ENCODE measurements at regions not wholly inside any gene's neighbourhood (a gene's known extent, or its start where the extent isn't known, plus 50 kb on each side); places are given as distances from the start of the nearest gene placed in this dataset.

DNA sequence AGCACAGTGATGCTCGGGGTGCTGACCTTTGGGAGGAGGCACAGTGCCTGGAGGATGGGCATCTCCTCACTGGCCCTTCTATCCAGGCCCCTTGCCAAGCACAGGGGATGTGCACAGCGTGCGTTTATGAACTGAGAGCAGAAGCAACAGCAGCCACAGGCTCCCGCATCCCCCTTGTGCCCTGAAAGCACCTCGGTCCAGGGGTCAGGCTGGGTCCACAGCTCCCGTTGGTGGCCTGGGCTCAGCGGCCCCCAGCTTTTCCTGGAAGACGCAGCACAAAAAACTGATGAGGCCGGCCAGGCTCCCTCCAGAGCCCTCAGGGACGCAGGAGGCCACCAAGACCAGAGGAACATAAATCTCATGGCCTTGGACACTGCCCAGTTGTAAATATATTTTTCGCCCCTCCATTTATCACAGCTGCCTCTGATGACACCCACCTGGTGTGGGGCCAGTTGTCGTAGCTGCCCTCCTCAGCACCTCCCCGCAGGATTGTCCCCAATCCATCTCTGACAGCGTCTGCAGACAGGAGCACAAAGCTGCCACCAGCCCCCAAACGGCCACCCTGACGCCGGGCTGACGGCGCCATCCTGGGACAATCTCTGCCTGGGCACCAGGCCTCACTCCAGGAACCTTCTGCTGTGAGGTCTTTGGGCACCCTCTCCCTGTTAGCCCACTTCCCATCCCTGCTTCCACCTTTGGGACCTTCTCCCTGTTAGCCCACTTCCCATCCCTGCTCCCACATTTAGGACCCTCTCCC is 203.1 kb downstream of the BRD1 start:
- Histone ChIP-seq H3K27ac (replicated peaks) (no peak overlapping the region), H3K27me3 (ENCODE audit: insufficient read depth, poor library complexity, severe bottlenecking) (no peaks in the 10 kb centered on the region), H3K4me3 (replicated peaks; ENCODE audit: insufficient read depth, low read length) (no peak overlapping the region)
- TF ChIP-seq, protein P1, sequence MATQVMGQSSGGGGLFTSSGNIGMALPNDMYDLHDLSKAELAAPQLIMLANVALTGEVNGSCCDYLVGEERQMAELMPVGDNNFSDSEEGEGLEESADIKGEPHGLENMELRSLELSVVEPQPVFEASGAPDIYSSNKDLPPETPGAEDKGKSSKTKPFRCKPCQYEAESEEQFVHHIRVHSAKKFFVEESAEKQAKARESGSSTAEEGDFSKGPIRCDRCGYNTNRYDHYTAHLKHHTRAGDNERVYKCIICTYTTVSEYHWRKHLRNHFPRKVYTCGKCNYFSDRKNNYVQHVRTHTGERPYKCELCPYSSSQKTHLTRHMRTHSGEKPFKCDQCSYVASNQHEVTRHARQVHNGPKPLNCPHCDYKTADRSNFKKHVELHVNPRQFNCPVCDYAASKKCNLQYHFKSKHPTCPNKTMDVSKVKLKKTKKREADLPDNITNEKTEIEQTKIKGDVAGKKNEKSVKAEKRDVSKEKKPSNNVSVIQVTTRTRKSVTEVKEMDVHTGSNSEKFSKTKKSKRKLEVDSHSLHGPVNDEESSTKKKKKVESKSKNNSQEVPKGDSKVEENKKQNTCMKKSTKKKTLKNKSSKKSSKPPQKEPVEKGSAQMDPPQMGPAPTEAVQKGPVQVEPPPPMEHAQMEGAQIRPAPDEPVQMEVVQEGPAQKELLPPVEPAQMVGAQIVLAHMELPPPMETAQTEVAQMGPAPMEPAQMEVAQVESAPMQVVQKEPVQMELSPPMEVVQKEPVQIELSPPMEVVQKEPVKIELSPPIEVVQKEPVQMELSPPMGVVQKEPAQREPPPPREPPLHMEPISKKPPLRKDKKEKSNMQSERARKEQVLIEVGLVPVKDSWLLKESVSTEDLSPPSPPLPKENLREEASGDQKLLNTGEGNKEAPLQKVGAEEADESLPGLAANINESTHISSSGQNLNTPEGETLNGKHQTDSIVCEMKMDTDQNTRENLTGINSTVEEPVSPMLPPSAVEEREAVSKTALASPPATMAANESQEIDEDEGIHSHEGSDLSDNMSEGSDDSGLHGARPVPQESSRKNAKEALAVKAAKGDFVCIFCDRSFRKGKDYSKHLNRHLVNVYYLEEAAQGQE (IDR thresholded peaks at IDR 0.05; ENCODE audit: insufficient replicate concordance, low read depth) = no peak
- TF ChIP-seq, protein P2, sequence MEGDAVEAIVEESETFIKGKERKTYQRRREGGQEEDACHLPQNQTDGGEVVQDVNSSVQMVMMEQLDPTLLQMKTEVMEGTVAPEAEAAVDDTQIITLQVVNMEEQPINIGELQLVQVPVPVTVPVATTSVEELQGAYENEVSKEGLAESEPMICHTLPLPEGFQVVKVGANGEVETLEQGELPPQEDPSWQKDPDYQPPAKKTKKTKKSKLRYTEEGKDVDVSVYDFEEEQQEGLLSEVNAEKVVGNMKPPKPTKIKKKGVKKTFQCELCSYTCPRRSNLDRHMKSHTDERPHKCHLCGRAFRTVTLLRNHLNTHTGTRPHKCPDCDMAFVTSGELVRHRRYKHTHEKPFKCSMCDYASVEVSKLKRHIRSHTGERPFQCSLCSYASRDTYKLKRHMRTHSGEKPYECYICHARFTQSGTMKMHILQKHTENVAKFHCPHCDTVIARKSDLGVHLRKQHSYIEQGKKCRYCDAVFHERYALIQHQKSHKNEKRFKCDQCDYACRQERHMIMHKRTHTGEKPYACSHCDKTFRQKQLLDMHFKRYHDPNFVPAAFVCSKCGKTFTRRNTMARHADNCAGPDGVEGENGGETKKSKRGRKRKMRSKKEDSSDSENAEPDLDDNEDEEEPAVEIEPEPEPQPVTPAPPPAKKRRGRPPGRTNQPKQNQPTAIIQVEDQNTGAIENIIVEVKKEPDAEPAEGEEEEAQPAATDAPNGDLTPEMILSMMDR (IDR thresholded peaks at IDR 0.05; ENCODE audit: insufficient read depth, low read length) = no peak
- no peak for TF ChIP-seq SPI1 (IDR thresholded peaks at IDR 0.05; ENCODE audit: borderline replicate concordance, low read depth)
- TF ChIP-seq GABPA (IDR thresholded peaks at IDR 0.05; ENCODE audit: low read depth) = no peak
- no peak for DNase-seq (ENCODE audit: low read depth in 1 of 2, low spot score in 1 of 2)

DNA sequence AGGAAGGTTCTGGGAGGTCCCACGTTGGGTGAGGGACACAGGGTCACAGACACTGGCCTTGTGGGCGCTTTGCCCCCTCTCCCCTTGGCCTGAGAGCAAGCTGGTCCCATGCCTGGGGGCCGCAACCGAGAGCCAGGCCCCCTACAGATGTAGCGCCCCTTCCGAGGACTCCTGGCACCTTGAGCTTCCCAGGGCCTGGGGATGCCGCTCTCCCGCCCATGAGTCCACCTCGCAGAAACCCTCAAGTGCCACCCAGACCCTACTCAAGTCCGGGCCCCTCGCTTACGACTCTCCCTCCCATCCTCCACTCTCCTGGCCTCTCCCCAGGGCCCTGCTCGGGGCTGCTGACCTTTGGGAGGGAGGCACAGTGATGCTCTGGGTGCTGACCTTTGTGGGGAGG is 204.0 kb downstream of the BRD1 start:
- no peak overlapping the region for H3K27ac ChIP-seq (replicated peaks)
- TF ChIP-seq POLR2AphosphoS5 (IDR thresholded peaks at IDR 0.05; ENCODE audit: low read depth) (no peak), GABPA (IDR thresholded peaks at IDR 0.05; ENCODE audit: low read depth) (no peak)
- TF ChIP-seq, protein P2 (IDR thresholded peaks at IDR 0.05; ENCODE audit: insufficient read depth, low read length) = no peak
- no peak overlapping the region for H3K4me3 ChIP-seq (replicated peaks; ENCODE audit: insufficient read depth, low read length)
- H3K27me3 ChIP-seq (ENCODE audit: insufficient read depth, poor library complexity, severe bottlenecking) = no peaks in the 10 kb centered on the region
- no peak for DNase-seq (ENCODE audit: low read depth in 1 of 2, low spot score in 1 of 2)

DNA sequence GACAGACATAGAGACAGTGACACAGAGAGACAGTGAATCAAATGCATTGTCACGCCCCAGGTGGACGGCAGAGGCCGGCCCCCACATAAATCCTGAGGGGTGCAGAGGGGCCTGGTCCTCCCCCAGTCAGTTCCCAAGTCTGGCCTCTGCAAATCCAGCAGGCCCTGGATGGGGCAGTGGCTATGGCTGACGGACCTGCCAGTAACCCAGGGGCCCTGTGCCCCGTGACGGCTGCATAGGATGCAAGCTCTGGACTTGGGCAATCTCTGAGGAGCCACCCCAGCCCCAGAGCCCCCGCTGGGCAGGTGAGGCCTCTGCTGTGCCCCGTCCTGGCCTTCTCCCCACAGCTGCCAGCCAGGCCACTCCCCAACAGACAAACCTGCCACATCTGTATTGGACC is 204.5 kb downstream of the BRD1 start:
- Histone ChIP-seq H3K27ac (replicated peaks) (no peak overlapping the region), H3K4me3 (replicated peaks; ENCODE audit: insufficient read depth, low read length) (no peak overlapping the region), H3K27me3 (ENCODE audit: insufficient read depth, poor library complexity, severe bottlenecking) (no peaks in the 10 kb centered on the region)
- no peak for TF ChIP-seq GABPA (IDR thresholded peaks at IDR 0.05; ENCODE audit: low read depth)
- no peak for TF ChIP-seq POLR2AphosphoS5 (IDR thresholded peaks at IDR 0.05; ENCODE audit: low read depth)
- no peak for TF ChIP-seq SPI1 (IDR thresholded peaks at IDR 0.05; ENCODE audit: borderline replicate concordance, low read depth)
- TF ChIP-seq, protein P2 (IDR thresholded peaks at IDR 0.05; ENCODE audit: insufficient read depth, low read length) = no peak
- TF ChIP-seq, protein P1 (IDR thresholded peaks at IDR 0.05; ENCODE audit: insufficient replicate concordance, low read depth) = no peak
- no peak for DNase-seq (ENCODE audit: low read depth in 1 of 2, low spot score in 1 of 2)

Measured in HL-60 (cell line).